ENCODE measurements at regions not wholly inside any gene's neighbourhood (a gene's known extent, or its start where the extent isn't known, plus 50 kb on each side); places are given as distances from the start of the nearest gene placed in this dataset.

DNA sequence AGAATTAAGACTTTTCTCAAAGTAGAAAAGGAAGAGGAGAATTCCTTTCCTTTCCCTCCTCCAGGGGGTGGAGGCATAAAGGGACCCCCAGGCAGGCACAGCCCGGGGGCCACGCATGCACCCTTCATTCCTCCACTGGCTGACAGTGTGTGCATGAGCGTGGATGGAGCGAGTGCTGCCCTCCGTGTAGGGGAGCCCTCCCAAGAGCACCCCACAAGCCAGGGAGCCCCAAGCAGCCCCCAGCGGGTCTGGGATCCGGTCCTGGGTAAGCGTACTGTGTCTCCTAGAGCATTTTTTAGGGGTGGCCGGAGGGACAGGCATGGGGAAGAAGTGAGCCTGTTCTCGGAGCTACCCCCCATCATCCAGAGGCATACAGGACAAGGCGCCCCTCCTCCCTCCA, 120.5 kb downstream of the SIK1 start:
- TF ChIP-seq, protein P1, sequence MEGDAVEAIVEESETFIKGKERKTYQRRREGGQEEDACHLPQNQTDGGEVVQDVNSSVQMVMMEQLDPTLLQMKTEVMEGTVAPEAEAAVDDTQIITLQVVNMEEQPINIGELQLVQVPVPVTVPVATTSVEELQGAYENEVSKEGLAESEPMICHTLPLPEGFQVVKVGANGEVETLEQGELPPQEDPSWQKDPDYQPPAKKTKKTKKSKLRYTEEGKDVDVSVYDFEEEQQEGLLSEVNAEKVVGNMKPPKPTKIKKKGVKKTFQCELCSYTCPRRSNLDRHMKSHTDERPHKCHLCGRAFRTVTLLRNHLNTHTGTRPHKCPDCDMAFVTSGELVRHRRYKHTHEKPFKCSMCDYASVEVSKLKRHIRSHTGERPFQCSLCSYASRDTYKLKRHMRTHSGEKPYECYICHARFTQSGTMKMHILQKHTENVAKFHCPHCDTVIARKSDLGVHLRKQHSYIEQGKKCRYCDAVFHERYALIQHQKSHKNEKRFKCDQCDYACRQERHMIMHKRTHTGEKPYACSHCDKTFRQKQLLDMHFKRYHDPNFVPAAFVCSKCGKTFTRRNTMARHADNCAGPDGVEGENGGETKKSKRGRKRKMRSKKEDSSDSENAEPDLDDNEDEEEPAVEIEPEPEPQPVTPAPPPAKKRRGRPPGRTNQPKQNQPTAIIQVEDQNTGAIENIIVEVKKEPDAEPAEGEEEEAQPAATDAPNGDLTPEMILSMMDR (IDR thresholded peaks at IDR 0.05) = no peak
- no peak for TF ChIP-seq POLR2A (IDR thresholded peaks at IDR 0.05)
